H1 (cell line): ENCODE measurements at regions not wholly inside any gene's neighbourhood (a gene's known extent, or its start where the extent isn't known, plus 50 kb on each side); places are given as distances from the start of the nearest gene placed in this dataset.

Experiments used
- BACH1 ChIP-seq: IDR thresholded peaks from 2 replicates; pipeline ENCODE4 v1.6.1; 2012; ENCODE audit warnings: low read length, improper control_type of control experiment
- CTCF ChIP-seq, 3 experiments: IDR thresholded peaks; 1 replicate in 2 of 3; 2 replicates in 1 of 3; pipeline versions ENCODE4 v1.5.1 to v1.6.1; 2011; ENCODE audit warnings: low read length in 3 of 3, mild to moderate bottlenecking in 3 of 3, inconsistent platforms in 2 of 3, low read depth in 1 of 3, moderate library complexity in 1 of 3; ENCODE audit not compliant: insufficient read depth in 1 of 3; ENCODE audit errors: control extremely low read depth in 1 of 3
- RAD21 ChIP-seq, 2 experiments: IDR thresholded peaks in 1 of 2; conservative IDR thresholded peaks in 1 of 2; 2 replicates each; pipeline ENCODE4 v1.6.1; 2011; ENCODE audit warnings: low read depth in 2 of 2, low read length in 2 of 2, improper control_type of control experiment in 1 of 2, inconsistent platforms in 1 of 2, mild to moderate bottlenecking in 1 of 2, moderate library complexity in 1 of 2
- RBBP5 ChIP-seq: IDR thresholded peaks from 2 replicates; pipeline ENCODE4 v1.7.1; 2012; ENCODE audit warnings: low read depth, mild to moderate bottlenecking, inconsistent platforms, low read length, moderate library complexity, borderline replicate concordance

- TF ChIP-seq CTCF (IDR thresholded peaks at IDR 0.05; ENCODE audit: control extremely low read depth in 1 of 3, insufficient read depth in 1 of 3, low read depth in 1 of 3, low read length in 3 of 3) (peak; percentile 44 to 79 (median 72)), RBBP5 (no peak), RAD21 (IDR thresholded peaks at IDR 0.05 in 1 of 2, conservative IDR thresholded peaks at IDR 0.05 in 1 of 2; ENCODE audit: low read depth in 2 of 2, low read length in 2 of 2) (peak; percentile 82 to 85), BACH1 (no peak)
- TF ChIP-seq, all 59 proteins: peak for 3
Observed at GRCh38 chr4:156378033-156378665, 424.5 kb upstream of the CTSO start (continued).
